OCI-LY1 (cell line): ENCODE measurements at regions not wholly inside any gene's neighbourhood (a gene's known extent, or its start where the extent isn't known, plus 50 kb on each side); places are given as distances from the start of the nearest gene placed in this dataset.
"Not testable (repeated sequence)": the region's sequence is repeated elsewhere in the genome, so short reads cannot be mapped to it uniquely, and the experiment has no call there.

Experiments
- H2AFZ ChIP-seq: fragments of 200-600 bp; sonication (generic), shearing (Covaris generic); 2 replicates; pipeline ENCODE4 v1.6.0; 2014; ENCODE audit warnings: antibody characterized with exemption, mild to moderate bottlenecking, low read length
- H3F3A ChIP-seq: fragments of 200-600 bp; sonication (generic), shearing (Covaris generic); 2 replicates; pipeline ENCODE4 v1.6.0; 2014; ENCODE audit warnings: mild to moderate bottlenecking, antibody characterized with exemption, low read length, moderate library complexity; ENCODE audit not compliant: insufficient read depth
- H3K27ac ChIP-seq: fragments of 200-600 bp; sonication (generic); 2 replicates; pipeline ENCODE4 v1.5.1; 2014; ENCODE audit warnings: low read length, mixed run types, mild to moderate bottlenecking, low read depth; ENCODE audit not compliant: poor library complexity, severe bottlenecking
- H3K27me3 ChIP-seq: fragments of 200-600 bp; sonication (generic); 2 replicates; pipeline ENCODE4 v1.6.0; 2014; ENCODE audit warnings: antibody characterized with exemption, mild to moderate bottlenecking, low read length, moderate library complexity; ENCODE audit not compliant: insufficient read depth
- H3K36me3 ChIP-seq: fragments of 200-600 bp; sonication (generic); 2 replicates; pipeline ENCODE4 v1.6.1; 2014; ENCODE audit warnings: mild to moderate bottlenecking, antibody characterized with exemption, low read length, moderate library complexity, mixed read lengths; ENCODE audit not compliant: insufficient read depth
- H3K4me1 ChIP-seq: fragments of 200-600 bp; sonication (generic); 2 replicates; pipeline ENCODE4 v1.5.1; 2014; ENCODE audit warnings: mild to moderate bottlenecking, low read length, moderate library complexity; ENCODE audit not compliant: insufficient read depth, severe bottlenecking
- H3K4me2 ChIP-seq: fragments of 200-600 bp; sonication (generic), shearing (Covaris generic); 2 replicates; pipeline ENCODE4 v1.6.1; 2014; ENCODE audit warnings: low read length
- H3K4me3 ChIP-seq: fragments of 200-600 bp; sonication (generic); 2 replicates; pipeline ENCODE4 v1.5.1; 2014; ENCODE audit warnings: low read length, low read depth, mild to moderate bottlenecking, mixed read lengths; ENCODE audit not compliant: poor library complexity, severe bottlenecking
- H3K79me2 ChIP-seq: fragments of 200-600 bp; shearing (Covaris generic); 2 replicates; pipeline ENCODE4 v1.6.1; 2016; ENCODE audit warnings: mixed run types, low read length, mixed read lengths; ENCODE audit not compliant: insufficient read depth
- H3K9ac ChIP-seq: fragments of 200-600 bp; sonication (generic), shearing (Covaris generic); 2 replicates; pipeline ENCODE4 v1.6.1; 2014; ENCODE audit warnings: mild to moderate bottlenecking, low read length, mixed read lengths
- H3K9me2 ChIP-seq: fragments of 200-600 bp; sonication (generic), shearing (Covaris generic); 2 replicates; pipeline ENCODE4 v1.6.1; 2014; ENCODE audit warnings: low read depth, mild to moderate bottlenecking, low read length, mixed read lengths
- H3K9me3 ChIP-seq: fragments of 200-600 bp; shearing (Covaris generic); 2 replicates; pipeline ENCODE4 v1.6.1; 2014; ENCODE audit warnings: low read length, mixed read lengths
- H4K20me1 ChIP-seq: fragments of 200-600 bp; sonication (generic), shearing (Covaris generic); 2 replicates; pipeline ENCODE4 v1.6.0; 2016; ENCODE audit warnings: mild to moderate bottlenecking, low read length; ENCODE audit not compliant: insufficient read depth
- CTCF ChIP-seq: fragments of 200-600 bp; sonication (generic), shearing (Covaris generic); IDR thresholded peaks from 2 replicates; pipeline ENCODE4 v1.5.1; 2017; ENCODE audit warnings: mild to moderate bottlenecking, antibody characterized with exemption, low read length, moderate library complexity, mixed read lengths
- EZH2 ChIP-seq: fragments of 200-600 bp; sonication (generic), shearing (Covaris generic); IDR thresholded peaks from 2 replicates; pipeline ENCODE4 v1.8.0; 2017; ENCODE audit warnings: borderline replicate concordance, mixed run types, mild to moderate bottlenecking, antibody characterized with exemption, low read length, moderate library complexity, mixed read lengths

- Histone ChIP-seq H3K4me3 (no peak overlapping the region), H3K79me2 (no peaks in the 10 kb centered on the region), H3K9me2 (no peaks in the 10 kb centered on the region), H2AFZ (no peak overlapping the region), H4K20me1 (no peaks in the 10 kb centered on the region), H3K9ac (no peak overlapping the region), H3K4me1 (no peaks in the 10 kb centered on the region), H3K27ac (no peak overlapping the region), H3K9me3 (no peaks in the 10 kb centered on the region), H3F3A (no peaks in the 10 kb centered on the region), H3K4me2 (no peak overlapping the region), H3K27me3 (no peaks in the 10 kb centered on the region), H3K36me3 (no peaks in the 10 kb centered on the region)
- TF ChIP-seq CTCF (no peak), EZH2 (no peak)
These were observed 128.9 kb upstream of the GOT2 start for GRCh38 chr16:58863042-58863441.

GRCh38 chr16:58862334-58863021 lies 128.4 kb upstream of the GOT2 start:
- Histone ChIP-seq H2AFZ (no peak overlapping the region), H3K27ac (no peak overlapping the region), H3K79me2 (no peaks in the 10 kb centered on the region), H3K9ac (no peak overlapping the region), H4K20me1 (no peaks in the 10 kb centered on the region), H3K4me3 (no peak overlapping the region), H3K36me3 (no peaks in the 10 kb centered on the region), H3K4me1 (no peaks in the 10 kb centered on the region), H3K4me2 (no peak overlapping the region), H3K9me2 (no peaks in the 10 kb centered on the region), H3F3A (no peaks in the 10 kb centered on the region), H3K27me3 (no peaks in the 10 kb centered on the region), H3K9me3 (no peaks in the 10 kb centered on the region)
- TF ChIP-seq CTCF (no peak), EZH2 (no peak)

DNA sequence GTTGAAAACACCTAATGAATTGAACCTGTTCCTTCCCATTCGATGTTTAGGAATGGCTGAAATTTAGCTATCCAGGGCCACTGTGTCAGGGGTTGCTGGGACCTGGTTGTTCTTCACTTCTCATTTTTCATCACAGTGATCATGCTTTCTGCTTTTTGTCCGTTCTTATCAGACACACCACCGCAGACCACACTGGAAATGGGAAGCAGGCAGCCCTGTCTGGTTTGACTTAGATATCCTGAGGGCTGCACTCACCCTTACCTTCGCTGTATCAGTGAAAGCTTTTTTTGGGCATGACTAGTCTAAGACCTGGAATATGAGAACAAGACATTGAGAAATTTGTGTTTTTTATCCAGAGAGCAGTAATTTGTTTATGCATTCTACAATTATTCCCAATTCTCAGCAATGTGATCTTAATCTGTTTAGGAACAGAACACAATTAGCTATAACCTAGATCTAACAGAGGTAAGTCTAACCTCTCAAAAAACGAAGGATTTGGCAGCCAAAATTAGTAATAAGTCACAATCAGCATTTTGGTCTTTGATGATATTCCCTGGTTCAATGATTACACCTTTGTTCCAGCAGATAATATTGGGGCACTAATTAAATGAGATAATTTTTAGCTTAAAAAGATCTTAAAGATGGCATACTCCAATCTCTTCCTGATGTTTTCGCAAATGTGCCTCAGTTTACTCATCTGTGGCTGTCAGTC lies 126.0 kb upstream of the GOT2 start:
- no peak overlapping the region for H3K4me2 ChIP-seq
- H3K4me3 ChIP-seq, result no peak overlapping the region
- no peaks in the 10 kb centered on the region for H4K20me1 ChIP-seq
- no peak overlapping the region for H3K27ac ChIP-seq
- H3K9ac ChIP-seq, result no peak overlapping the region
- no peak overlapping the region for H2AFZ ChIP-seq
- no peaks in the 10 kb centered on the region for H3K27me3 ChIP-seq
- no peaks in the 10 kb centered on the region for H3K9me2 ChIP-seq
- H3K36me3 ChIP-seq, result no peaks in the 10 kb centered on the region
- H3F3A ChIP-seq, result no peaks in the 10 kb centered on the region
- TF ChIP-seq CTCF, result no peak
- TF ChIP-seq EZH2, result no peak
- H3K79me2 ChIP-seq, result no peaks in the 10 kb centered on the region
- no peaks in the 10 kb centered on the region for H3K4me1 ChIP-seq
- H3K9me3 ChIP-seq, result no peaks in the 10 kb centered on the region

- not testable (repeated sequence) for H3K9ac ChIP-seq, H3K4me3 ChIP-seq, H3K36me3 ChIP-seq, H3K79me2 ChIP-seq, H4K20me1 ChIP-seq, H3K27me3 ChIP-seq, H2AFZ ChIP-seq, H3K9me3 ChIP-seq, H3K27ac ChIP-seq, H3K9me2 ChIP-seq, H3K4me1 ChIP-seq, H3F3A ChIP-seq, H3K4me2 ChIP-seq
These were observed 124.5 kb upstream of the GOT2 start for GRCh38 chr16:58858577-58858976.
